GM18505 (cell line): ENCODE measurements at regions not wholly inside any gene's neighbourhood (a gene's known extent, or its start where the extent isn't known, plus 50 kb on each side); places are given as distances from the start of the nearest gene placed in this dataset.

Experiments
- ATAC-seq: cut with Tn5 transposase; IDR thresholded peaks from one replicate; pipeline ENCODE4 v1.9.1; 2021; ENCODE audit not compliant: unreplicated experiment
- POLR2A ChIP-seq: IDR thresholded peaks from 4 replicates; pipeline ENCODE4 v1.6.1; 2011; ENCODE audit warnings: borderline replicate concordance; ENCODE audit not compliant: insufficient read depth, insufficient read length; ENCODE audit errors: extremely low read depth

- no peak for TF ChIP-seq POLR2A
- no peak for ATAC-seq
Measured at GRCh38 chr12:30466093-30466585, 229.5 kb downstream of the IPO8 start.

- ATAC-seq = no peak
- TF ChIP-seq POLR2A = no peak
Measured at GRCh38 chr12:30463636-30464035, 232.0 kb downstream of the IPO8 start.

GRCh38 chr12:30462249-30462648, 233.4 kb downstream of the IPO8 start:
- TF ChIP-seq POLR2A = no peak
- no peak for ATAC-seq

- TF ChIP-seq POLR2A = no peak
- ATAC-seq = no peak
Measured at GRCh38 chr12:30461026-30461615, 234.5 kb downstream of the IPO8 start.

- no peak for ATAC-seq
- TF ChIP-seq POLR2A = no peak
Measured at GRCh38 chr12:30458453-30458852, 237.2 kb downstream of the IPO8 start.

- TF ChIP-seq POLR2A = no peak
- ATAC-seq = no peak
Measured at GRCh38 chr12:30457621-30458289, 237.9 kb downstream of the IPO8 start.

- no peak for ATAC-seq
- no peak for TF ChIP-seq POLR2A
Measured at GRCh38 chr12:30450872-30451271, 244.8 kb downstream of the IPO8 start.

GRCh38 chr12:30450226-30450625, 245.4 kb downstream of the IPO8 start:
- ATAC-seq = no peak
- TF ChIP-seq POLR2A = no peak

- no peak for ATAC-seq
- TF ChIP-seq POLR2A = no peak
Measured at GRCh38 chr12:30448038-30448437, 247.6 kb downstream of the IPO8 start.

GRCh38 chr12:30447061-30447750, 248.5 kb downstream of the IPO8 start:
- no peak for TF ChIP-seq POLR2A
- ATAC-seq = no peak

- ATAC-seq = no peak
Measured at GRCh38 chr12:30442461-30442860, 253.2 kb downstream of the IPO8 start.

GRCh38 chr12:30440826-30441602, 254.7 kb downstream of the IPO8 start:
- ATAC-seq = peak; percentile 58
- TF ChIP-seq POLR2A = no peak

More at GRCh38 chr12:30442461-30442860, 253.2 kb downstream of the IPO8 start:
- TF ChIP-seq POLR2A = no peak

- no peak for ATAC-seq
- no peak for TF ChIP-seq POLR2A
Measured at GRCh38 chr12:30439201-30439600, 256.5 kb downstream of the IPO8 start.

GRCh38 chr12:30438601-30439041, 257.0 kb downstream of the IPO8 start:
- no peak for TF ChIP-seq POLR2A
- ATAC-seq = no peak

GRCh38 chr12:30437616-30438015, 258.1 kb downstream of the IPO8 start:
- no peak for TF ChIP-seq POLR2A
- no peak for ATAC-seq
